Liver (tissue), 8 donors: ENCODE measurements at regions not wholly inside any gene's neighbourhood (a gene's known extent, or its start where the extent isn't known, plus 50 kb on each side); places are given as distances from the start of the nearest gene placed in this dataset.

Experiments
- DNase-seq: peaks from one replicate; pipeline ENCODE4 v3.0.0-alpha.2; 2017; ENCODE audit warnings: low spot score
- H3K27ac ChIP-seq, 2 donors: one replicate each; pipeline ENCODE4 v1.7.0; 2013; ENCODE audit warnings: inconsistent platforms in 2 of 2, low read length in 2 of 2, control low read depth in 1 of 2, low read depth in 1 of 2, mild to moderate bottlenecking in 1 of 2
- H3K27me3 ChIP-seq, 4 donors: one replicate each; pipeline versions ENCODE4 v1.6.1 to v1.7.0; 2013; ENCODE audit warnings: low read length in 3 of 4, inconsistent platforms in 1 of 4, mild to moderate bottlenecking in 1 of 4, moderate library complexity in 1 of 4; ENCODE audit not compliant: control insufficient read depth in 4 of 4, insufficient read depth in 4 of 4
- H3K36me3 ChIP-seq, 4 donors: one replicate each; pipeline versions ENCODE4 v1.6.1 to v1.7.0; 2013; ENCODE audit warnings: low read length in 3 of 4, mild to moderate bottlenecking in 3 of 4, low read depth in 1 of 4, moderate library complexity in 1 of 4; ENCODE audit not compliant: control insufficient read depth in 4 of 4, insufficient read depth in 3 of 4
- H3K4me1 ChIP-seq, 4 donors: one replicate each; pipeline versions ENCODE4 v1.6.1 to v1.7.0; 2013; ENCODE audit warnings: low read length in 3 of 4, mild to moderate bottlenecking in 3 of 4, moderate library complexity in 1 of 4; ENCODE audit not compliant: control insufficient read depth in 4 of 4, insufficient read depth in 4 of 4
- H3K4me3 ChIP-seq, 3 donors: one replicate each; pipeline versions ENCODE4 v1.6.1 to v1.7.0; 2013; ENCODE audit warnings: low read length in 3 of 3, control low read depth in 1 of 3, low read depth in 1 of 3, mild to moderate bottlenecking in 1 of 3
- H3K9ac ChIP-seq, 2 donors: one replicate each; pipeline ENCODE4 v1.7.0; 2013; ENCODE audit warnings: low read length in 2 of 2, mild to moderate bottlenecking in 2 of 2, moderate library complexity in 2 of 2, control low read depth in 1 of 2, low read depth in 1 of 2
- H3K9me3 ChIP-seq, 4 donors: one replicate each; pipeline versions ENCODE4 v1.6.1 to v1.7.0; 2013; ENCODE audit warnings: low read length in 3 of 4; ENCODE audit not compliant: control insufficient read depth in 4 of 4
- EGR1 ChIP-seq, 2 donors: IDR thresholded peaks; 2 replicates each; pipeline ENCODE4 v1.6.1; 2016 to 2018; ENCODE audit warnings: antibody characterized with exemption in 2 of 2, low read depth in 2 of 2
- FOXA1 ChIP-seq: IDR thresholded peaks from 2 replicates; pipeline ENCODE4 v1.6.1; 2016; ENCODE audit warnings: antibody characterized with exemption
- FOXA2 ChIP-seq: IDR thresholded peaks from 2 replicates; pipeline ENCODE4 v1.6.1; 2016; ENCODE audit warnings: antibody characterized with exemption
- GABPA ChIP-seq, 2 donors: IDR thresholded peaks in 1 of 2; conservative IDR thresholded peaks in 1 of 2; 2 replicates each; pipeline ENCODE4 v1.6.1; 2016; ENCODE audit warnings: antibody characterized with exemption in 2 of 2, mild to moderate bottlenecking in 1 of 2, moderate library complexity in 1 of 2
- HNF4A ChIP-seq, 2 donors: conservative IDR thresholded peaks; 2 replicates each; pipeline ENCODE4 v1.6.1; 2016; ENCODE audit warnings: antibody characterized with exemption in 2 of 2, mild to moderate bottlenecking in 2 of 2
- HNF4G ChIP-seq: IDR thresholded peaks from 2 replicates; pipeline ENCODE4 v1.6.1; 2016; ENCODE audit warnings: antibody characterized with exemption
- JUND ChIP-seq, 2 donors: IDR thresholded peaks; 2 replicates each; pipeline ENCODE4 v1.6.1; 2016; ENCODE audit warnings: antibody characterized with exemption in 2 of 2
- NR2F2 ChIP-seq: IDR thresholded peaks from 2 replicates; pipeline ENCODE4 v1.6.1; 2016; ENCODE audit warnings: antibody characterized with exemption
- RAD21 ChIP-seq, 2 donors: IDR thresholded peaks; 2 replicates each; pipeline ENCODE4 v1.6.1; 2016; ENCODE audit warnings: antibody characterized with exemption in 2 of 2, mild to moderate bottlenecking in 2 of 2
- RXRA ChIP-seq, 2 donors: IDR thresholded peaks; 2 replicates each; pipeline ENCODE4 v1.6.1; 2017 to 2018; ENCODE audit warnings: antibody characterized with exemption in 2 of 2, mild to moderate bottlenecking in 1 of 2
- SP1 ChIP-seq: IDR thresholded peaks from 2 replicates; pipeline ENCODE4 v1.6.1; 2018; ENCODE audit warnings: antibody characterized with exemption, mild to moderate bottlenecking
- YY1 ChIP-seq: IDR thresholded peaks from 2 replicates; pipeline ENCODE4 v1.6.1; 2016; ENCODE audit warnings: antibody characterized with exemption, mild to moderate bottlenecking
- WGBS: extraction: QIAGEN DNeasy Blood & Tissue Kit; methylation state at CpG from one replicate; pipeline ENCODE4 v1.1.7; 2013; 5-methylcytosine and 5-hydroxymethylcytosine counted together
- TF ChIP-seq, protein P1 (sequence below): fragments of 150-350 bp; IDR thresholded peaks from 2 replicates; pipeline ENCODE4 v1.5.1; 2017; ENCODE audit warnings: improper control_type of control experiment, low read depth, low read length; ENCODE audit not compliant: missing input control
- TF ChIP-seq, protein P2 (sequence below): IDR thresholded peaks from 2 replicates; pipeline ENCODE4 v1.6.1; 2016; ENCODE audit warnings: antibody characterized with exemption, mild to moderate bottlenecking
- TF ChIP-seq, protein P3 (sequence below): IDR thresholded peaks from 2 replicates; pipeline ENCODE4 v1.6.1; 2016; ENCODE audit warnings: antibody characterized with exemption
- donor health status: healthy.
- donor health status: healthy.
- donor health status: healthy.
- donor health status: healthy.
- donor health status: healthy.

DNA sequence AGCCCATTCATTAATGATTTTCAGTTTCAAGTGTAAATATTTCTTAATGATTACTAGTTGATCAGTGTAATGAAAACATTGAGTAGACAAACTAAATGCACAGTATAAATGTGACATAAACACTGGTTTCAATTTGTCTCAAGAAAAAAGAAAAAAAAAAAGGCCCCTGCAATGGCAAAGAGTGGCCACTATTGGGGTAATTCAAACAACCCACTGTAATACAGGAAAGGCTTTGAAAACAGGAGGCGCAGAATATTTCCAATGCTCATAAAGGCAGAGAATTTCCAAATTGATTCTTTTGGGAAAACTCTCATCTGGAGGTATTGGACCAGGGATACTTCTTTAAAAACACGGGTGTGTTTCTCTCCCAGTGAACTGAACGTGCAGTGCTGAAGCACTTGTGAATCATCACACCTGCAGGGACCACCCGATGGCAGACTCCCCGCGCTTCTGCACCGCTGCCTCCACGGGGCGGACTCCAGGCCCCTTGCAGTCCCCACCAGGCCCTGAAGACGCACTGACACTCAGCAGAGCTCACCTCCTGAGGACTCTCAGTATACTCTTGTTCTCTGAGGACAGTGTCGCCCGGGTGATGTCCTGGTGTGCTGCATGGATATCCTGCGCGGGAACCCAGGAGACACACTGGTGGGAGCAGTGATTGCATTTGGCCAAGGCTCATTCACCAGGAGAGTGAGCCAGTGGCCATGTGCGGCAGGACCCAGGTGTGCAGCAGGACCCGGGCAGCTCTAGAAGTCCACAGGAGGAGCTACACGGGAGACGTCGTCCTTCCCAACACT is 227.6 kb upstream of the IRX4 start:
- no peak for TF ChIP-seq HNF4G
- no peak for TF ChIP-seq HNF4A (conservative IDR thresholded peaks at IDR 0.05)
- no peak for TF ChIP-seq RXRA (IDR thresholded peaks at IDR 0.05)
- TF ChIP-seq FOXA2: no peak
- no peak for TF ChIP-seq YY1
- TF ChIP-seq EGR1 (IDR thresholded peaks at IDR 0.05; ENCODE audit: low read depth in 2 of 2): no peak
- no peak for TF ChIP-seq FOXA1
- no peak for TF ChIP-seq NR2F2
- TF ChIP-seq JUND (IDR thresholded peaks at IDR 0.05): no peak
- WGBS: 79% methylated on average over 19 of the region's 19 CpGs
- peaks cover 0 to 3% (median under 1%) of the 10 kb centered on the region in 4 donors for H3K9me3 ChIP-seq

DNA sequence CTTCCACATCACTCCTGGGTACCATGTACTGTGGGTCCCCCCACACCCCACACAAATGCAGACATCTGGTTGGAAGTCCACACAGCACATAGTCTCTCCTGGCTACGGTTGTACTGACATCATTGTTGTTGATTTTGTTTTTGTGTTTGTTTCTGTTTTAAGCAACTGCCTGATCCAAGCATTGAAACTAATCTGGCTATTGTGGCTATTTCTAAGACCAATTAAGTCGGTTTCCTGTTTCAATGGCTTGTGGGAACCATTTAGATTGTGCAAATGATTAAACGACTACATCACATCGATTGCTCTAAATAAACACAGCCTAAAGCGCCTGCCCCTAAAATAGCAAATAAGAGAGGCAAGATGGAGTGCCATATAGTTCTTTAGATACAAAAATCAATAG is 226.8 kb upstream of the IRX4 start:
- Histone ChIP-seq H3K27me3 (no peaks in the 10 kb centered on the region), H3K36me3 (no peaks in the 10 kb centered on the region), H3K4me3 (no peak overlapping the region), H3K4me1 (no peaks in the 10 kb centered on the region), H3K27ac (no peak overlapping the region), H3K9me3 (peaks cover 0 to 3% (median under 1%) of the 10 kb centered on the region in 4 donors), H3K9ac (no peak overlapping the region)
- 47% methylated on average over 5 of the region's 5 CpGs for WGBS
- no peak for DNase-seq
- no peak for TF ChIP-seq RAD21 (IDR thresholded peaks at IDR 0.05)
- no peak for TF ChIP-seq HNF4G
- TF ChIP-seq, protein P1, sequence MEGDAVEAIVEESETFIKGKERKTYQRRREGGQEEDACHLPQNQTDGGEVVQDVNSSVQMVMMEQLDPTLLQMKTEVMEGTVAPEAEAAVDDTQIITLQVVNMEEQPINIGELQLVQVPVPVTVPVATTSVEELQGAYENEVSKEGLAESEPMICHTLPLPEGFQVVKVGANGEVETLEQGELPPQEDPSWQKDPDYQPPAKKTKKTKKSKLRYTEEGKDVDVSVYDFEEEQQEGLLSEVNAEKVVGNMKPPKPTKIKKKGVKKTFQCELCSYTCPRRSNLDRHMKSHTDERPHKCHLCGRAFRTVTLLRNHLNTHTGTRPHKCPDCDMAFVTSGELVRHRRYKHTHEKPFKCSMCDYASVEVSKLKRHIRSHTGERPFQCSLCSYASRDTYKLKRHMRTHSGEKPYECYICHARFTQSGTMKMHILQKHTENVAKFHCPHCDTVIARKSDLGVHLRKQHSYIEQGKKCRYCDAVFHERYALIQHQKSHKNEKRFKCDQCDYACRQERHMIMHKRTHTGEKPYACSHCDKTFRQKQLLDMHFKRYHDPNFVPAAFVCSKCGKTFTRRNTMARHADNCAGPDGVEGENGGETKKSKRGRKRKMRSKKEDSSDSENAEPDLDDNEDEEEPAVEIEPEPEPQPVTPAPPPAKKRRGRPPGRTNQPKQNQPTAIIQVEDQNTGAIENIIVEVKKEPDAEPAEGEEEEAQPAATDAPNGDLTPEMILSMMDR: no peak
- TF ChIP-seq, protein P2, sequence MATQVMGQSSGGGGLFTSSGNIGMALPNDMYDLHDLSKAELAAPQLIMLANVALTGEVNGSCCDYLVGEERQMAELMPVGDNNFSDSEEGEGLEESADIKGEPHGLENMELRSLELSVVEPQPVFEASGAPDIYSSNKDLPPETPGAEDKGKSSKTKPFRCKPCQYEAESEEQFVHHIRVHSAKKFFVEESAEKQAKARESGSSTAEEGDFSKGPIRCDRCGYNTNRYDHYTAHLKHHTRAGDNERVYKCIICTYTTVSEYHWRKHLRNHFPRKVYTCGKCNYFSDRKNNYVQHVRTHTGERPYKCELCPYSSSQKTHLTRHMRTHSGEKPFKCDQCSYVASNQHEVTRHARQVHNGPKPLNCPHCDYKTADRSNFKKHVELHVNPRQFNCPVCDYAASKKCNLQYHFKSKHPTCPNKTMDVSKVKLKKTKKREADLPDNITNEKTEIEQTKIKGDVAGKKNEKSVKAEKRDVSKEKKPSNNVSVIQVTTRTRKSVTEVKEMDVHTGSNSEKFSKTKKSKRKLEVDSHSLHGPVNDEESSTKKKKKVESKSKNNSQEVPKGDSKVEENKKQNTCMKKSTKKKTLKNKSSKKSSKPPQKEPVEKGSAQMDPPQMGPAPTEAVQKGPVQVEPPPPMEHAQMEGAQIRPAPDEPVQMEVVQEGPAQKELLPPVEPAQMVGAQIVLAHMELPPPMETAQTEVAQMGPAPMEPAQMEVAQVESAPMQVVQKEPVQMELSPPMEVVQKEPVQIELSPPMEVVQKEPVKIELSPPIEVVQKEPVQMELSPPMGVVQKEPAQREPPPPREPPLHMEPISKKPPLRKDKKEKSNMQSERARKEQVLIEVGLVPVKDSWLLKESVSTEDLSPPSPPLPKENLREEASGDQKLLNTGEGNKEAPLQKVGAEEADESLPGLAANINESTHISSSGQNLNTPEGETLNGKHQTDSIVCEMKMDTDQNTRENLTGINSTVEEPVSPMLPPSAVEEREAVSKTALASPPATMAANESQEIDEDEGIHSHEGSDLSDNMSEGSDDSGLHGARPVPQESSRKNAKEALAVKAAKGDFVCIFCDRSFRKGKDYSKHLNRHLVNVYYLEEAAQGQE: no peak
- TF ChIP-seq YY1: no peak
- TF ChIP-seq FOXA1: no peak
- no peak for TF ChIP-seq SP1
- TF ChIP-seq GABPA (IDR thresholded peaks at IDR 0.05 in 1 of 2, conservative IDR thresholded peaks at IDR 0.05 in 1 of 2): no peak
- TF ChIP-seq, protein P3, sequence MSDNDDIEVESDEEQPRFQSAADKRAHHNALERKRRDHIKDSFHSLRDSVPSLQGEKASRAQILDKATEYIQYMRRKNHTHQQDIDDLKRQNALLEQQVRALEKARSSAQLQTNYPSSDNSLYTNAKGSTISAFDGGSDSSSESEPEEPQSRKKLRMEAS: no peak
- no peak for TF ChIP-seq HNF4A (conservative IDR thresholded peaks at IDR 0.05)
- TF ChIP-seq NR2F2: no peak

More for the DNA sequence above, 227.6 kb upstream of the IRX4 start:
- H3K27me3 ChIP-seq: peaks cover 0 to 4% (median 0%) of the 10 kb centered on the region in 4 donors
- H3K9ac ChIP-seq: no peak overlapping the region
- no peak overlapping the region for H3K27ac ChIP-seq
- no peaks in the 10 kb centered on the region for H3K4me1 ChIP-seq
- no peak for DNase-seq
- H3K36me3 ChIP-seq: no peaks in the 10 kb centered on the region
- no peak overlapping the region for H3K4me3 ChIP-seq
